ENCODE measurements at regions not wholly inside any gene's neighbourhood (a gene's known extent, or its start where the extent isn't known, plus 50 kb on each side); places are given as distances from the start of the nearest gene placed in this dataset.
"Not testable (repeated sequence)": the region's sequence is repeated elsewhere in the genome, so short reads cannot be mapped to it uniquely, and the experiment has no call there.

DNA sequence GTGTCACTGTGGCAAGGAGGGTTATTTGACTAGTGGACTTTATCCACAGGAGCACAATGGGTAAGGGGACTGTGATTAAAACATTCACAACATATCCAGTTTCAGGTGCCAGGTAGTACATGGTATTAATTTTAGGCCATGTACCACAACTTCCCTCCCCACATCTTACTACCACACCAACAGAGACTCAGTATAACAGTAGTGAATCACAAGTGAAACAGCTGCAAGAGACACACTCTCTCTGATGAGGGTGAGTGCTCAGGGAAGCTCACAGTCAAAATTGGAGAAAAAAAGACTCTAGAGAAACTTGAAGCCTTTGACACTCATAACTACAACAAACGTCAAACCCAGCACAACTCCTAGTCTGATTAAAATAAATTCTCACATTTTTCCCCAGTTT is 367.6 kb upstream of the GYPC start:
- Histone ChIP-seq H3K4me1 (ENCODE audit: low read depth) (no peaks in the 10 kb centered on the region), H3K9me3 (no peaks in the 10 kb centered on the region), H3K36me3 (ENCODE audit: low read depth) (no peaks in the 10 kb centered on the region), H3K4me3 (no peak overlapping the region)
- DNase-seq: no peak
- no peak for ATAC-seq
- intact Hi-C loops (cut with DNase I, micrococcal nuclease): no loop called here
- TF ChIP-seq, protein P1, sequence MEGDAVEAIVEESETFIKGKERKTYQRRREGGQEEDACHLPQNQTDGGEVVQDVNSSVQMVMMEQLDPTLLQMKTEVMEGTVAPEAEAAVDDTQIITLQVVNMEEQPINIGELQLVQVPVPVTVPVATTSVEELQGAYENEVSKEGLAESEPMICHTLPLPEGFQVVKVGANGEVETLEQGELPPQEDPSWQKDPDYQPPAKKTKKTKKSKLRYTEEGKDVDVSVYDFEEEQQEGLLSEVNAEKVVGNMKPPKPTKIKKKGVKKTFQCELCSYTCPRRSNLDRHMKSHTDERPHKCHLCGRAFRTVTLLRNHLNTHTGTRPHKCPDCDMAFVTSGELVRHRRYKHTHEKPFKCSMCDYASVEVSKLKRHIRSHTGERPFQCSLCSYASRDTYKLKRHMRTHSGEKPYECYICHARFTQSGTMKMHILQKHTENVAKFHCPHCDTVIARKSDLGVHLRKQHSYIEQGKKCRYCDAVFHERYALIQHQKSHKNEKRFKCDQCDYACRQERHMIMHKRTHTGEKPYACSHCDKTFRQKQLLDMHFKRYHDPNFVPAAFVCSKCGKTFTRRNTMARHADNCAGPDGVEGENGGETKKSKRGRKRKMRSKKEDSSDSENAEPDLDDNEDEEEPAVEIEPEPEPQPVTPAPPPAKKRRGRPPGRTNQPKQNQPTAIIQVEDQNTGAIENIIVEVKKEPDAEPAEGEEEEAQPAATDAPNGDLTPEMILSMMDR (IDR thresholded peaks at IDR 0.05): no peak

DNA sequence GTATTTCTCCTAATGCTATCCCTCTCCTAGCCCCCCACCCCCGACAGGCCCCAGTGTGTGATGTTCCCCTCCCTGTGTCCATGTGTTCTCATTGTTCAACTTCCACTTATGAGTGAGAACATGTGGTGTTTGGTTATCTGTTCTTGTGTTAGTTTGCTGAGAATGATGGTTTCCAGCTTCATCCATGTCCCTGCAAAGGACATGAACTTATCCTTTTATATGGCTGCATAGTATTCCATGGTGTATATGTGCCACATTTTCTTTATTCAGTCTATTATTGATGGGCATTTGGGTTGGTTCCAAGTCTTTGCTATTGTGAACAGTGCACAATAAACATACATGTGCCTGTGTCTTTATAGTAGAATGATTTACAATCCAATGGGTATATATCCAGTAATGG is 362.0 kb upstream of the GYPC start:
- H3K9me3 ChIP-seq; H3K36me3 ChIP-seq (ENCODE audit: low read depth); DNase-seq; H3K4me1 ChIP-seq (ENCODE audit: low read depth); H3K4me3 ChIP-seq; intact Hi-C loops (cut with DNase I, micrococcal nuclease); ATAC-seq: not testable (repeated sequence)

- TF ChIP-seq, protein P1 (IDR thresholded peaks at IDR 0.05): no peak
- no peak for DNase-seq
- Histone ChIP-seq H3K4me1 (ENCODE audit: low read depth) (no peaks in the 10 kb centered on the region), H3K9me3 (no peaks in the 10 kb centered on the region), H3K36me3 (ENCODE audit: low read depth) (no peaks in the 10 kb centered on the region), H3K4me3 (no peak overlapping the region)
- no peak for ATAC-seq
- intact Hi-C loops (cut with DNase I, micrococcal nuclease): no loop called here
Measured at GRCh38 chr2:126299469-126299976, 356.4 kb upstream of the GYPC start.

DNA sequence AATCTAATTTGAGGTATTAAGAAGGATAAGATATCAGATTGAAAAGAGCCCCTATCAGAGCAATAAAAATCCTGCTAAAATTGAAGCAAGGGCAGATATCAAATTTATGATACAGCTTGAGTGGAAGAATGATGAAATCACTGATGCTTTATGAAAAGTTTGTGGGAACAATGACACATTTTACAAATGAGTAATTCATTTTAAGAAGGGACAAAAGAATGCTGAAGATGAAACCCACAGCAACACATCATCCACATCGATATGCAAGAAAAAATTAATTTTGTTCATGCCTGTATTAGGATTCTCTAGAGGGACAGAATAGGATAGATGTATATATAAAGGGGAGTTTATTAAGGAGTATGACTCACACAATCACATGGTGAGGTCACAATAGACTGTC is 355.6 kb upstream of the GYPC start:
- Histone ChIP-seq H3K4me1 (ENCODE audit: low read depth) (no peaks in the 10 kb centered on the region), H3K9me3 (no peaks in the 10 kb centered on the region), H3K4me3 (no peak overlapping the region), H3K36me3 (ENCODE audit: low read depth) (no peaks in the 10 kb centered on the region)
- TF ChIP-seq, protein P1 (IDR thresholded peaks at IDR 0.05): no peak
- intact Hi-C loops (cut with DNase I, micrococcal nuclease): no loop called here
- ATAC-seq (no peak), DNase-seq (no peak)

GRCh38 chr2:126302043-126302442 is 353.9 kb upstream of the GYPC start:
- Histone ChIP-seq H3K9me3 (no peaks in the 10 kb centered on the region), H3K4me3 (no peak overlapping the region), H3K36me3 (ENCODE audit: low read depth) (no peaks in the 10 kb centered on the region), H3K4me1 (ENCODE audit: low read depth) (no peaks in the 10 kb centered on the region)
- TF ChIP-seq, protein P1 (IDR thresholded peaks at IDR 0.05): no peak
- ATAC-seq (no peak), DNase-seq (no peak)
- intact Hi-C loops (cut with DNase I, micrococcal nuclease): no loop called here

- H3K36me3 ChIP-seq (ENCODE audit: low read depth): no peaks in the 10 kb centered on the region
- no peak for DNase-seq
- H3K4me1 ChIP-seq (ENCODE audit: low read depth): no peaks in the 10 kb centered on the region
- no peaks in the 10 kb centered on the region for H3K9me3 ChIP-seq
- intact Hi-C loops (cut with DNase I, micrococcal nuclease): no loop called here
- H3K4me3 ChIP-seq: no peak overlapping the region
- TF ChIP-seq, protein P1 (IDR thresholded peaks at IDR 0.05): no peak
- no peak for ATAC-seq
Measured at GRCh38 chr2:126303113-126303512, 352.8 kb upstream of the GYPC start.

All from mucosa of descending colon (tissue), 3 donors.